ENCODE measurements at regions not wholly inside any gene's neighbourhood (a gene's known extent, or its start where the extent isn't known, plus 50 kb on each side); places are given as distances from the start of the nearest gene placed in this dataset.

- Histone ChIP-seq H3K9me3 (ENCODE audit: severe bottlenecking) (no peaks in the 10 kb centered on the region), H3K27ac (no peak overlapping the region), H3K36me3 (no peaks in the 10 kb centered on the region), H3K27me3 (ENCODE audit: insufficient read depth, low read depth, severe bottlenecking) (no peaks in the 10 kb centered on the region), H3K4me3 (ENCODE audit: low read depth, low read length) (no peak overlapping the region)
- TF ChIP-seq, protein P1, sequence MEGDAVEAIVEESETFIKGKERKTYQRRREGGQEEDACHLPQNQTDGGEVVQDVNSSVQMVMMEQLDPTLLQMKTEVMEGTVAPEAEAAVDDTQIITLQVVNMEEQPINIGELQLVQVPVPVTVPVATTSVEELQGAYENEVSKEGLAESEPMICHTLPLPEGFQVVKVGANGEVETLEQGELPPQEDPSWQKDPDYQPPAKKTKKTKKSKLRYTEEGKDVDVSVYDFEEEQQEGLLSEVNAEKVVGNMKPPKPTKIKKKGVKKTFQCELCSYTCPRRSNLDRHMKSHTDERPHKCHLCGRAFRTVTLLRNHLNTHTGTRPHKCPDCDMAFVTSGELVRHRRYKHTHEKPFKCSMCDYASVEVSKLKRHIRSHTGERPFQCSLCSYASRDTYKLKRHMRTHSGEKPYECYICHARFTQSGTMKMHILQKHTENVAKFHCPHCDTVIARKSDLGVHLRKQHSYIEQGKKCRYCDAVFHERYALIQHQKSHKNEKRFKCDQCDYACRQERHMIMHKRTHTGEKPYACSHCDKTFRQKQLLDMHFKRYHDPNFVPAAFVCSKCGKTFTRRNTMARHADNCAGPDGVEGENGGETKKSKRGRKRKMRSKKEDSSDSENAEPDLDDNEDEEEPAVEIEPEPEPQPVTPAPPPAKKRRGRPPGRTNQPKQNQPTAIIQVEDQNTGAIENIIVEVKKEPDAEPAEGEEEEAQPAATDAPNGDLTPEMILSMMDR (IDR thresholded peaks at IDR 0.05; ENCODE audit: low read depth, low read length), result no peak
- no peak for DNase-seq
These were observed 289.1 kb downstream of the TGFB2 start for GRCh38 chr1:218634212-218634611.

DNA sequence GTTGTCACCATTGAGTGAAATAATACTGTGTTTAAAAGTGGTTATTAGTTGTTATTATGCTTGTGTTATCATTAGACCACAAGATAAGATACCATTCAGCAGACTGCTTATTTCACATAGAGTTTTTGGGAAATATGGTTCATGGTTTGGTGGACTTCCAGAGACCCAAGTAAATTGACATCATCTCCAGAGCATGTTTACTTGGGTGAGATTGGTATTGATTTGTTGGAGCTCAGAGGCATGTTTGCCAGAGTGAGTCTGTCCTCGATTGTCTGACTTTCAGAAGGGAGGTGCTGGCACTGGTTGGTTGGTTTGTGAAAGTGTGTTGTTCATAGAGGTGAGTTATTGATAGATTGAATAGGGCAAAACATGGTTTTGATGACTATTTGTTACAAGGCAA is 291.4 kb downstream of the TGFB2 start:
- Histone ChIP-seq H3K27me3 (ENCODE audit: insufficient read depth, low read depth, severe bottlenecking) (no peaks in the 10 kb centered on the region), H3K9me3 (ENCODE audit: severe bottlenecking) (no peaks in the 10 kb centered on the region), H3K4me3 (ENCODE audit: low read depth, low read length) (no peak overlapping the region), H3K36me3 (no peaks in the 10 kb centered on the region), H3K27ac (no peak overlapping the region)
- TF ChIP-seq, protein P1 (IDR thresholded peaks at IDR 0.05; ENCODE audit: low read depth, low read length), result no peak
- DNase-seq, result no peak

DNA sequence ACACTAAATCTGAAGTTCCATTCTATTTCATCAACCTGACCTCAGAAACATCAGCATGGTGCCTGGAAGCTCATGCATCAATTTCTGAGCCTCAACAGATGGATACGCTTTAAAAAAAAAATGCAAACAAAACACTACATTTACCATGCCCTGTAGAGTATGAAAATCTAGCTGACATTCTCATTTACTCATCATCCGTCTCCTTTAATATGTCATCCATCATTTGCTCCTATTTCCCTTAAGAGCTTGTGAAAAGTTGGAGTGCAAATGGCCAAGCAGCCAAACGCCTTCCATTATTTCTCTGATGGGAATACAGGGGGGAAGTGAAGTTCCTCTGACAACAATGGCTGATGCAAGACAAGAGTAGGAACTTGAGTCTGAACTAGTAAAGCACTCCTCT is 295.0 kb downstream of the TGFB2 start:
- Histone ChIP-seq H3K9me3 (ENCODE audit: severe bottlenecking) (no peaks in the 10 kb centered on the region), H3K27me3 (ENCODE audit: insufficient read depth, low read depth, severe bottlenecking) (no peaks in the 10 kb centered on the region), H3K27ac (no peak overlapping the region), H3K36me3 (no peaks in the 10 kb centered on the region), H3K4me3 (ENCODE audit: low read depth, low read length) (no peak overlapping the region)
- TF ChIP-seq, protein P1 (IDR thresholded peaks at IDR 0.05; ENCODE audit: low read depth, low read length), result no peak
- DNase-seq, result no peak

DNA sequence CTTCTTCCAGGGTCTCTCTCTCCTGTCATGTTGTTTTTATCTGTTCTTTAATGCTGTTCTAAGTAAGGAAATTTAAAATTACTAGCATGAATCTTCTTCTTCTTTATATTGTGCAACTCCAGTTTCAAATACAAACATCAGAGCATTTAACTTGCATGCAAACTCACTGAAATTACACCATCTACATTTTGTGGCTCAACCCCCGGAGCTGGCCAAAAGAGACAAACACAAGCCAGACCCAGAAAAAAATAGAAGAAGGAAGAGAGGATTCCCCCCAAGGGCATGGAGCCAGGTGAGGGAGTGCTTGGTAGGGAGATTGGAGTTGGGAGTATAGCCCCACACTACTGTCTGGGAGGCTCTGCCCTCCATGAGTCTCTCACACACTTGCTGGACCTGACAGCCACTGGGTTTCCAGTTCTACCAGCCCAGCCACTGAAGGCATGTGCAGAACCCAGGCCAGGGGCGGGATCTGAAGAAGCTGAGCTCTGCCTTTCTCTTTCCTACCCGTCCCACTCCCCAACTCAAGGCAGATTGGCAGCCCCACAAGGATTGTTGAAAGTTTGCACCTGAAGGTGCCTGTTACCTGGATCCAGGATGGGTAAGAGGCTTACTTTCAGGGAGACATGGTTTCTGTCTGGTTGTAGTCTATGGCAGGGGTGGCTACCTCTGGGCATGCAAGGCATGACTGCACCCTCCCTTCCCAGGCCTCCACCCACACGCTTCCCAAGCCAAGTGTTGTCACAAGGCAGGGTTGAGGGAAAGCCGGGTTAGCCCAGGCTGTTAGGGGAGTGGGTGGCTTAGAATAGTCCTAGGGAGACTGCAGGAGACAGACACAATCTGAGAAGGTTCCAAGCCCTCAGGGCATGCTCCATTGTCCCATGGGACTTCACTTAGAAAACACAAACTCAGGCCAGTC is 297.2 kb downstream of the TGFB2 start:
- TF ChIP-seq, protein P1 (IDR thresholded peaks at IDR 0.05; ENCODE audit: low read depth, low read length), result no peak

DNA sequence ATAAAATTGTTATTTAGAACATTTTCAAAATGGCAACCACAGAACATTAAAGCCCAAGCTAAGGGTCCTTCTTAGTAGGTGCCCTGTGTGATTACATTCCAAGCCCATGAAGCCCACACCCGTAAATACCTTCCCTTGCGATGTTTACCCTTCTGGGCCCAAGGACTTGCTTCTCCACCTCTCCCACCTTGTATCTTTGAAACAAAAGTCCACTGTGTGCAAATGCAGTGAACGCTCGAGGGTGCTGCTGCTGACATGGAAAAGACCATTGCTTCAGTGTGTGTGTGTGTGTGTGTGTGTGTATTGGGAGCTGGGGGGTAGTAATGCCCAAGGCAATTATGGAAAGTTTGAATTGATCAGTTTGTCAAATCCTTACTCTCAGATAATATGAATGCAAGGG is 298.1 kb downstream of the TGFB2 start:
- Histone ChIP-seq H3K27ac (no peak overlapping the region), H3K9me3 (ENCODE audit: severe bottlenecking) (no peaks in the 10 kb centered on the region), H3K4me3 (ENCODE audit: low read depth, low read length) (no peak overlapping the region), H3K36me3 (no peaks in the 10 kb centered on the region), H3K27me3 (ENCODE audit: insufficient read depth, low read depth, severe bottlenecking) (no peaks in the 10 kb centered on the region)
- TF ChIP-seq, protein P1 (IDR thresholded peaks at IDR 0.05; ENCODE audit: low read depth, low read length), result no peak
- DNase-seq, result no peak

More for the DNA sequence above, 297.2 kb downstream of the TGFB2 start:
- DNase-seq, result no peak
- Histone ChIP-seq H3K9me3 (ENCODE audit: severe bottlenecking) (no peaks in the 10 kb centered on the region), H3K27ac (no peak overlapping the region), H3K4me3 (ENCODE audit: low read depth, low read length) (no peak overlapping the region), H3K27me3 (ENCODE audit: insufficient read depth, low read depth, severe bottlenecking) (no peaks in the 10 kb centered on the region), H3K36me3 (no peaks in the 10 kb centered on the region)
